ENCODE measurements at regions not wholly inside any gene's neighbourhood (a gene's known extent, or its start where the extent isn't known, plus 50 kb on each side); places are given as distances from the start of the nearest gene placed in this dataset.

- Mint-ChIP-seq H3K9me3 (ENCODE audit: unreplicated experiment) (no peaks in the 10 kb centered on the region), H3K36me3 (ENCODE audit: unreplicated experiment) (no peaks in the 10 kb centered on the region), H3K4me3 (ENCODE audit: unreplicated experiment) (no peak overlapping the region), H3K27ac (ENCODE audit: unreplicated experiment) (no peak overlapping the region), H3K27me3 (ENCODE audit: unreplicated experiment) (peaks cover 2% of the 10 kb centered on the region), H3K4me1 (ENCODE audit: low read depth, unreplicated experiment) (no peaks in the 10 kb centered on the region)
- DNase-seq = no peak
- no peak for TF ChIP-seq CTCF (IDR thresholded peaks at IDR 0.05; ENCODE audit: partially characterized antibody, unreplicated experiment)
Measured at GRCh38 chr12:107963635-107964034, 165.5 kb upstream of the WSCD2 start.

- Mint-ChIP-seq H3K27me3 (ENCODE audit: unreplicated experiment) (no peaks in the 10 kb centered on the region), H3K27ac (ENCODE audit: unreplicated experiment) (no peak overlapping the region), H3K4me3 (ENCODE audit: unreplicated experiment) (no peak overlapping the region), H3K4me1 (ENCODE audit: low read depth, unreplicated experiment) (no peaks in the 10 kb centered on the region), H3K9me3 (ENCODE audit: unreplicated experiment) (no peaks in the 10 kb centered on the region), H3K36me3 (ENCODE audit: unreplicated experiment) (no peaks in the 10 kb centered on the region)
- no peak for DNase-seq
- no peak for TF ChIP-seq CTCF (IDR thresholded peaks at IDR 0.05; ENCODE audit: partially characterized antibody, unreplicated experiment)
Measured at GRCh38 chr12:107967170-107967569, 161.9 kb upstream of the WSCD2 start.

- H3K36me3 Mint-ChIP-seq (ENCODE audit: unreplicated experiment) = no peaks in the 10 kb centered on the region
- no peak for DNase-seq
- H3K27ac Mint-ChIP-seq (ENCODE audit: unreplicated experiment) = no peak overlapping the region
- H3K4me3 Mint-ChIP-seq (ENCODE audit: unreplicated experiment) = no peak overlapping the region
- H3K4me1 Mint-ChIP-seq (ENCODE audit: low read depth, unreplicated experiment) = no peaks in the 10 kb centered on the region
- no peaks in the 10 kb centered on the region for H3K9me3 Mint-ChIP-seq (ENCODE audit: unreplicated experiment)
- H3K27me3 Mint-ChIP-seq (ENCODE audit: unreplicated experiment) = no peaks in the 10 kb centered on the region
- no peak for TF ChIP-seq CTCF (IDR thresholded peaks at IDR 0.05; ENCODE audit: partially characterized antibody, unreplicated experiment)
Measured at GRCh38 chr12:107973950-107974349, 155.1 kb upstream of the WSCD2 start.

- Mint-ChIP-seq H3K27ac (ENCODE audit: unreplicated experiment) (no peak overlapping the region), H3K27me3 (ENCODE audit: unreplicated experiment) (no peaks in the 10 kb centered on the region), H3K36me3 (ENCODE audit: unreplicated experiment) (no peaks in the 10 kb centered on the region)
Measured at GRCh38 chr12:107976331-107976730, 152.8 kb upstream of the WSCD2 start.

GRCh38 chr12:107978201-107978600, 150.9 kb upstream of the WSCD2 start:
- TF ChIP-seq CTCF (IDR thresholded peaks at IDR 0.05; ENCODE audit: partially characterized antibody, unreplicated experiment) = no peak
- no peaks in the 10 kb centered on the region for H3K36me3 Mint-ChIP-seq (ENCODE audit: unreplicated experiment)
- no peaks in the 10 kb centered on the region for H3K4me1 Mint-ChIP-seq (ENCODE audit: low read depth, unreplicated experiment)
- no peak overlapping the region for H3K4me3 Mint-ChIP-seq (ENCODE audit: unreplicated experiment)
- H3K27me3 Mint-ChIP-seq (ENCODE audit: unreplicated experiment) = no peaks in the 10 kb centered on the region
- no peak for DNase-seq
- H3K27ac Mint-ChIP-seq (ENCODE audit: unreplicated experiment) = no peak overlapping the region
- H3K9me3 Mint-ChIP-seq (ENCODE audit: unreplicated experiment) = no peaks in the 10 kb centered on the region

More at GRCh38 chr12:107976331-107976730, 152.8 kb upstream of the WSCD2 start:
- no peak for DNase-seq
- Mint-ChIP-seq H3K4me1 (ENCODE audit: low read depth, unreplicated experiment) (no peaks in the 10 kb centered on the region), H3K9me3 (ENCODE audit: unreplicated experiment) (no peaks in the 10 kb centered on the region), H3K4me3 (ENCODE audit: unreplicated experiment) (no peak overlapping the region)
- TF ChIP-seq CTCF (IDR thresholded peaks at IDR 0.05; ENCODE audit: partially characterized antibody, unreplicated experiment) = no peak

Measured in glutamatergic neuron (in vitro differentiated cells).